GM19372 (cell line): ENCODE measurements at regions not wholly inside any gene's neighbourhood (a gene's known extent, or its start where the extent isn't known, plus 50 kb on each side); places are given as distances from the start of the nearest gene placed in this dataset.

Experiments used
- ATAC-seq: cut with Tn5 transposase; IDR thresholded peaks from one replicate; pipeline ENCODE4 v1.9.1; 2021; ENCODE audit warnings: mild to moderate bottlenecking, low read depth, moderate library complexity; ENCODE audit not compliant: unreplicated experiment

DNA sequence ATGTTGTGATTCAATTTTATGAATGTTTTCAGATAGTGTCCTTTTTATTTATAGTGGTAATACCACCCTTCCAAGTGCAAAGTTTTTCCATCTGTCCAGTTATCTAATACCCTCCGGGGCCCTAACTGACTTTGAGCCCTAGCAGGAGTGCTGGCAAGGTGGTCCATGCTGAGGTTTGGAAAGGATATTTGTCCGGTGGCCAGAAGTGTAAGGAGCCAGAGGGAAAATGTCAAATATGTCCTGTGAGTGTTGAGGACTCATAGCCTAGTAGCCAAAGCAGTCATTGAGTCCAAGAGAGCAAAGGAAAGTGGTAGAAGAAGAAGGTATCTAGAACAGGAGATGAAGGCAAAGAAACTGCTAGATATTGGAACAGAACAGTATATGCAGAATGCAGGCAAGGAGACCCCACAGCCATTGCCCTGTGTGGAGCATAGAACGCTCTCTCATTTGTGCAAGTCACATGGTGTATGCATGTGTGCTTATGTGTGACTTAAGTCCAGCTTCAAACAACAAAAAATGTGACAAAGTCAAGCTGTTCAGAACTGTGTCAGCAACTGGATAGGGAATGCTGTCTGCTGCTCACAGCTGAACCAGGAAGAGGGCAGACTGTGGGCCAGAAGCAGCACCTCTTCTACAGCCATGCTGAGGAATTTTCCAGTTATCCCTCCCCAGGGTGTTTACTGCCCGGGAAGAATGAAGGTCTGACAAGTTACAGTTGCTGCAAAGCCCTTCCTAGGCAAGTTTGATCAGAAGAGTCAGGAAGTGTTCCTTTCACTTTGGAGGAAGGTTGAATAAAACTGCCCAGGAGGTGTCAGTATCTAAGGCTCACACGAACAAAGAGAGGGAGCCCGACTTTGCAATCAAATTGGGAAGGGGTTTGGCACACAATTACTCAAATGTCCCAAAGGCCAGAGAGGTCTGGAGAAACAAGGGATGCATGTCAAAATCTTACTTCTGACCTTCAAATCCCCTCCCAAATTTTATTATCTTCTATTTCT lies 463.3 kb upstream of the DMAC1 start:
- ATAC-seq = no peak

DNA sequence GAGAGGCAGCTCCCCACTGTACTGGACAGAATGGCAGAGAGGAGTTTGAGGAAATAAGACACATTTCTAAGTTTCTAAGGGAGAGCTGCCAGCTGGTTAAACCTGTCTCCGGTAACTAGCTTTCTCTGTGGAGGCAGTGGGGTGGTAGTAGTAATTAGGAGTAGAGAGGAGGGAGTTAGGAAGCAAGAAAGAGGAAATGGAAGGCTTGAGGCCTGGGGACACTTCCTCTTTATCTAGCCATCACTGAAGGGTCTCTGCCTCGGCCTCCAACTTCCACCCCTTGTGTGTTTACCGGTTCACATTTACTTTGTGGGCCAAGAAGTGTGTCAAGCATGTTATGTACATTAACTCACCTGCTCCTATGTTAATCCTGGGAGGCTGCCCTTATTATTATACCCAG lies 462.2 kb upstream of the DMAC1 start:
- no peak for ATAC-seq

DNA sequence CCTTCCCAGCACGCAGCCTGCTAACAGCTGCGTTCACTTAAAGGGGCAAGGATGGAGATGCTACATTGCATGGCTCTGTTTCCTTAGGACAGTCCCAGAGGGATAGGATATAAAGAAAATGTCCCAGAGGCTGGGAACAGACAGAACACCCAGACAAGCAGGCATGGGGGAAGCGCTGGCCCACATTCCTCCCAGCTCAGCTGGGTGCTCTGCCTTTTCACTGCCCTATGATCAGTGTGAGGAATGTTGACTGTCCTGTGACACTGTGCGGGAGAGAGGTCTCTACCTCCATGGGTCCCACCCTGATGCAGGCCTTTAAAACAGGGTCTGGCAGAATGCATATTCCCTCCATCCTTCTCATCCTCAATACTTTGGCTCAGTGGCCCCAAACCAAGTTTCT lies 459.4 kb upstream of the DMAC1 start:
- ATAC-seq = no peak

DNA sequence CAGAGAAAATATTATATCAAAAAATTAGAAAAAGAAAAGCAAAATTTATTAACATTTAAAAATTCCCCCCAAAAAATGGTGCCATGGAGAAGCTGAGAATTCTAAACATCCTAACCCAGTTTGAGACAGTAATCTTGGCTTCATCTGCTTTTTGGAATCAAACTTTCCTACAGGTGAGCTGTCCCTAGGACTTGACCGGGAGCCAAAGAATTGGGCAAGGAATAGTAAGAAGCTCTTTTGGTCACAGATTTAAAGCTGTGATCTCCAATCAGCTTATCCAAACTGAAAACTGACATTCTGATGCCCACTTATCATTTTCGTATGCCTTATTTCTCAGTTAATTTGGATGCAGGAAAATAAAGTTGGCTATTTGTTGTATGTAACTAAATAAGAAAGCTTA lies 457.3 kb upstream of the DMAC1 start:
- ATAC-seq = no peak

DNA sequence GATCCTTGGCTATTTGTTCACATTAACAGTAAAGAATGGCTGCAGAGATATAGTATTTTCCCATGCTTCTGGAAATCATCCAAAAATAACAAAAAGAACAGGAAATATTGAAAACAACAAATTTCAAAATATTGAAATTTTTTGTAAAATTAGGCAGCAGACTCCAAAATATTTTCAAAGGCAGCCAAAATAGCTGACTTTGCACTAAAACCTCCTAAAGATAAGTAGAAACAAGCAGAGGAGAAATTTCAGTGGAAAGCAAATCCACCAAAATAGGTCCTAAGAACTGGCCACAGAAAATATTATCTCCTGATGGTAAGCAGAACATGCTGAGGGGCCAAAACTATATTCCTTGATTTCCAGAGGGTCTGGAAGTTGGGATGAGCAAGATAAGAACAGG lies 456.3 kb upstream of the DMAC1 start:
- no peak for ATAC-seq

DNA sequence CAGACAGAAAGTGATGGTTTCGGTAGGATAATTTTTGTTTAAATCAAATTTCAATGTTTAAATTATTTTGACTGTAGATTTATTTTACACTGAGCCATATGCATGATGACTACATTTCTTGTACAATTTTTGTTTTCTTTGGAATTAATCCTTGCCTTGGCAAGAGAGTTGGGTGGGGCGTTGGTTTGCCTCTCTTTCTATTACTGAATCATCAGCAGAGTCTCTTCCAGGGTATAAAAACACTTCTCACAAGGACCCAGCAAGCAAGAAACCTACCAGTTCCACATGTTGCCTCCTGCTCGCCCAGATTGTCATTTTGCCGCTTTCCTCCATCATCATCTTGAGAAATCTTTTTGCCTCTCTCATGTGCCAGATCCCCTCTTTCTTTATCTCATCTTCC lies 455.0 kb upstream of the DMAC1 start:
- no peak for ATAC-seq

DNA sequence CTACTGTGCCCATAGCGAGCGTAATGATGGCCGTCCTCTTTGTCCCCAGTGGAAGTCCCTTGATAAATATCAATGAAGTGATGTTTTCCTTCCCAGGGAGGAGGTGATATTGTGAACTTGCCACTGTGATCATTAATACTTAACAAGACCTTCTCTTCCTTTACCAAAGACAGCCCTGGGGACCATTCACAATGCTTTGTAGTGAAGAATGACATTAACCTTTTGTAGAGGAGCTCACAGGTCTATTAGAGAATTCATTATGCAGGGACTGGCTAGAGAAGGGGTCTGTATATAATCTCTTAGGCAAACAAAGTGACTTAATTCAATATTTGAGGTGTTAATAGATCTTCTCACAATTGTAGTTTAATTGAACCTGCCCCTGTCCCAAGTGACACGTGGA lies 452.9 kb upstream of the DMAC1 start:
- no peak for ATAC-seq

DNA sequence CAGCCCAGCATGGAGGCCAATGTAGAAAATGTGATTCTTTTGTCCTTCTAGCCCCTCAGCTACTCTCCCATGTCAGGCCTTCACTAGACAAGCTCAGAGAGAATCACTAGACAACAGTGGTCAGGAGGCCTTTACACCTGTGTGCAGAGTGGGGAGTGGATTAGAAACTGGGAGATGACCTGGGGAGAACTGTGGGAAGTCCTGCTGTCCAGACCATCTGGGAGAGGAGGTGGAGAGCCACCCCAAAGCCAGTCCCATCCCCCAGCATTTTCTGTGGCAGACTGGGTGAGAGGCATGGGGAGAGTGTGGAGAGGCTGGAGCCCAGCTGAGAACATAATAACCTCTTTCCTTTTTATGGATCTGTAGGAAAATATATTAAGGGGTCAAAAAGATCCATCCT lies 452.0 kb upstream of the DMAC1 start:
- no peak for ATAC-seq

DNA sequence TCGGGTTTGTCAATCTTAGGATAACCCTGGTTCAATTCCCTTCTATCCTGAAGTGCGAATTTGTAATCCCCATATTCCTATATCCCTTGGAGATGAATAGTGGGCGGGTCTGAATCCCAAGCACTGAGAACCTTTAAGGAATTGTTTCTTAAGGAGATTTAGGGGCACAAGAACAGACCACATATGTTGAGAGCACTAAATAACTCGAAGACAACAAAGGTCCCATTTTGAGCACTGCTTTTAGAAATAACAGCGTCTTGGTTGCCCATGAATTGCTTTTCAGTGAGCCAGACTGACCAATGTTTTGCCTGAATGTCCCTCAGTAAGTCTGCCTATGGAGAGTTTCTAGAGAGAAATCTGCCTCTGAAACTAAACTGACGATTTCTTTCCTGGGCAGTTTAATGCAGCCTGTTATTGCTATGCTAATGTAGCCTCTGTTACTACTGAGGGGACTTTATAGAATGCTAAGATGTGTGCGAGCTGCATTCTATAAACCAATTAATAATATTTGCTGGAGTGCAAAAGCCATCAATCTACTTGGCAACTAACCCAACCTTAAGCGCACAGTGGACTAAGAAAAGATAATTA lies 445.0 kb upstream of the DMAC1 start:
- no peak for ATAC-seq

DNA sequence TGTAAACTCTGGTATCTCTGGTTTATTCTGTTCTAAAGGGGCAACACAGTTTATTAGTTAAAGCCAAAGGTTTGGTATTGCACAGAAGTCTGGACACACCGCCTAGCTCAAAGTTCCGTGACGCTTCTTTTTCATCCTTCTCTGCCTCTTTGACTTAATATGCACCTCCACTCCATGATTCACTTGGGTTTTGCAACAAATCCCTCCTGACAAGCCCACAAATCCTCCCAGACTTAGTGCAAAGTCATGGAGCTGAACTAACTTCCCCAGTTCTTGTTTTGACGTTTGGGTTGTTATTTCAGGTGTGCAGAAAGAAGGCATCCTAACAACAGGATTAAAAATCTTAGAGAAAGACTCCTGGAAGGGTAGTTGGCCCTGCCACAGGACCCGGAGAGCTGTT lies 441.6 kb upstream of the DMAC1 start:
- no peak for ATAC-seq

DNA sequence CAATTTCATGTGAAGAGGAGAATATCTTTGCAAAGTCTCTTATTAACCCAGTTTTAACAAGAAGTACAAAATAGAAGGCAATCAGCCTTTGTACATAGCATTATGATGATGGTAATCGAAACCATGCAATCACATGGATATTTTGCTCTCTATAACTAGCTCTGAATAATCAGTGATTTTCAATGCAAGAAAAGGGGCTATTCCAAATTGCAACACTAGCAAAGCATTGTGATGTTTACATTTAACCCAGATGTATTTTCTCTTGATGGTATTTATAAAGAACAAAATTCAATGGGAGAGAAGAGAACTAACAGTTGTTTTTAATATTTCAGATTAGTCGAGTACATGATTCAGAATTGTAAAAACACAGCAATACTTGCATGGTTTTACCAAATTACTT lies 437.5 kb upstream of the DMAC1 start:
- no peak for ATAC-seq

DNA sequence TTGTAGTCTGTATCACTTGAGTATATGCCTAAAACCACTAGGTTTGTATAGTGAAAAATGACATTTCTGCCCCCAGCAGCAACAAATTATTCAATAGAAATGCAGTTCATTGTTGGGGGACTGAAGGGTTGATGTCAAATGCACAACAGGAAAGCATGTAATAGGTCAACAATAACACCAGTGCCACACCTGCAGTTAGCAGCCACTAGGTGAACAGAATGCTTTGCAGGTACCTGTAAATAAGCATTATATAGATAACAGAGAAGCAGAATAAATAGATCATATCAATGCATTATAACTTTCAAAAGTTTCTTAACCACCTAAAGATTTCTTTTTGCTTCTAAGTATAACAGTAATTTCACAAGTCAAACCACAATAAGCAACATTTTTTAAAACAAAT lies 435.9 kb upstream of the DMAC1 start:
- ATAC-seq = no peak

DNA sequence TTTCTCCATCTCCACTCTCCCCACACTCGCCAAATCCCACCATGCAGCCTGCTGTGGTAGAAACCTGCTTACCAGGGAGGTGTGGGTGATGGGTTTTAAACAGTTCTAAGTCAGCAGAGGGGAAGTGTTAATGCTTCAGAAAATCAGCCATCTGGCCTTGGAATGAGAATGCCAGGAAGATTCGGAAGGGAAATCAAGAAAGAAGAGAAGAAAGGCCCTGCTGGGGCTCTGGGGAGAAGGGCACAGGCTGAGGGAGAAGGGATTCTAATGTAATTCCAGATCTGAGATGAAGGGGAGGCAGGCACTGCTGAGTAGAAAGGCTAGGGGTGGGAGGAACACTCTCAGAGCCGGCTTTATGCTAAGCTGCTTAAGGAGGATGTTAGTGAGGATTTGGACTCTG lies 434.7 kb upstream of the DMAC1 start:
- ATAC-seq = no peak

DNA sequence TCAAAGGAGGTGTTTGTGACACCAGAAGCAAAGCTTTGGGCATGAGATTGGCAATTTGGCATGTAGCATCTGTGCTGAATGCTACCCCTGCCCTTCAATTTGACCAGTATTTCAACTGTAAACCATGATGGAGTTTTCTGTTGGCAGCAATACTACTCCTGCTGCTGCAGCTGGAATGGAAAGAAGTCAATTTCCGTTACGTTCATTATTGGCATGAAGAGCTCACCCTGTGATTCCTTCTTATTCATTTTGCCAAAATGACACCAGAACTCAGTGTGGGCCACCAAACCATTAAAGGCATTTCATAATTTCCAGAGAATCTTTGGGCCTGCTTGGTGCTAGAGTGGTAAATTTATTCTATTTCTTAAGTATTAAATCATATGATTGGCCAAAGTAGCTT lies 433.1 kb upstream of the DMAC1 start:
- ATAC-seq = no peak

DNA sequence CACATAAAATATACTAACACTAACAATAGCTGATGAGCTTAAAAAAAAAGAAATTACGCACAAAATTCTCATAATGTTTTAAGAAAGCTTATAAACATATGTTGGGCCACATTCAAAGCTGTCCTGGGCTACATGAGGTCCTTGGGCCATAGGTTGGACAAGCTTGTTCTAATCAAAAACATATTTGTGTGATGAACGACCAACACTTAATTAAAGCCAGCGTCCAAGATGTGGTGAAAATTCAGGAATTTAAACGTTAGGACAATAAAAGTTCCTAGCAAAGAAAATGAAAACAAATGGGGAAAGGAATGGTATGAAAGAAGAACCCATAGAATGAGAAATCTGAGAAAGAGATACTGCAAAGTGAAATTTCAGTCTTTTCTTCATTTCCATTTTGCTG lies 429.6 kb upstream of the DMAC1 start:
- no peak for ATAC-seq

DNA sequence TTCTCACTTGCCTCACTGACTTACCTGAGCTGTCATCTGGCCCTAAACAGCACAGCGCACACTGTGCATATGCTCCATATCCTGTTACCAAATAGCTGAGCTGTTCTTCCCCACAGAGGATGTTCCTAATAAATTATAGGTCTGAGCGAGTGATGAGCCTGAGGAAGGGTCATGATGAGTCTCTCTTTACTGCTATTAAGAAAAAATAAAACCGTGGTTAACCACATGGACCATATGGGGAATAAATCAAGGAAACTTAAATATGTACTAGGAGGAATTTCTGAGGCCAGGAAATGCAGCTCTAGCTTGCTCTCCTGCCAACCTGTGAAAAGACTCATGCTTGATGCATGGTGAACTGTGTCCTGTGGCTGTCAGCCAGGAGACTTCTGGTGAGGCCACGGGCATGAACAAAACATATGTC lies 424.8 kb upstream of the DMAC1 start:
- ATAC-seq = no peak

DNA sequence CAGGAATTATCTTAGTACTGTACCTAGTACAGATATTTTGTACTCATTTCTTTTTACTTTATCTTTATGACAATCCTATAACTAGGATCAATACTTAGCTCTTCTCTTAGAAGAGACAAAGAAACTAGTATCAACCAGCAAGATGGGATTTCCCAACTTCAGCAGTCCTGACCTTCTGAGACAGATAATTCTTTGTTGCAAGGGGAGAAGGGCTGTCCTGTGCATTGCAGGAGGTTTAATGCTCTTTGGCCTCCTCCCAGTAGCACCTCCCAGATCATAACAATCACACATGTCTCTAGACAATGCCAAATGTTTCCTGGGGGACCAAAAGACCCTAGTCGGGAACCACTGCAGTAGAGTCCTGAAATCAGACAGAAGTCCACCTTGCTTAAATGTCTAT lies 424.3 kb upstream of the DMAC1 start:
- no peak for ATAC-seq

DNA sequence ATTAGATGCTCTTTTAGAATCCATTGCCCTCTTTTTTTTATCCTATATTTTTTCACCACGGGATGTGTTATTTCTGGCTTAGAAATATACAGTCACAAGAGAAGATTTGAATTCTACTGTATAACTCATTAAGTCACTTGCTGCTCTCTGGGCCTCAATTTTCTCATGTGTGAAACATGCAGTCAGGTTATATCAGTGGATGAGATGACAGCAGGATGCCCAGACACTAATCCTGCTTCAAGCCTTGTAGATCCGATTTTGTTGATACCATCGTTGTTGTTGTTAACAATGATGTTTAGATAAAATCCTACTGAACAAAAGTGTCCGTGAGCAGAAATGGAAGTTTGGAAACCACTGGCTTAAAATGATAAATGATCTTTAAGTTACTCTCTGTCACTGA lies 421.9 kb upstream of the DMAC1 start:
- no peak for ATAC-seq

DNA sequence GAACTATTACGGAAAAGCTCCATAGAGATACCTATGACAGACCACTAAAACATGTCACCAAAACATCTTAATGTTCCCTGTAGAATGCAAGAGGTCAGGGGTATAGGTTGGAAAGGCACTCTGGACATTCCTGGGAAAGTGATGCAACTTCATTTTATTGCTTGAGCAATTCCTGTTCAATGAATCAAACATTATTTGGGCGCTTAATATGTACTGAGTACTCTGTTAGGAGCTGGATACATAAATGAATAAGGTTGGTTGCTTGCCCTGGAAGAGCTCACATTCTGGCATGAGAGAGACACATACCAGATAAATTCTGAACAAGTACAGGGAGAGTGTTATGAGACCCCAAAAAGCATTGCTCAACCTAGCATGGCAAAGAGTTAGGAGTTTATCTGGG lies 408.9 kb upstream of the DMAC1 start:
- no peak for ATAC-seq

DNA sequence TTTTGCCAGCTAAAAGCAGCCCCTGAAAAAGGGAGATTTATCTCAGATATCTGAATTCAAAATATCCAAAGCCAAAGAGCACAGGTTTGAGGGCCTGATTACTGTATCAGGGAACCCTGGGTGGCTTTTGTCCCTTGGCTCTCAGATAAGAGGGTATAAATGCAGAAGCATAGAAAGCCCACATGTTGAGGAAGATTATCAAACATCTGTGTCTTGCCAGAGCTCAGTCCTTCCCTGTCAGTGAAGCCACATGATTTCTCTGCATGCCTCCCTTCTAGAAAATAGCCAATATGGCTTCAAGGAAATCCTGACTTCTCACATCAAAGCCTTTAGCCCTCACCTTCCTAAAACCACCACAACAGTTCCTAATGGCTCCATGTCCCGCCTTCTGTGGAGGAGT lies 408.0 kb upstream of the DMAC1 start:
- ATAC-seq = no peak

DNA sequence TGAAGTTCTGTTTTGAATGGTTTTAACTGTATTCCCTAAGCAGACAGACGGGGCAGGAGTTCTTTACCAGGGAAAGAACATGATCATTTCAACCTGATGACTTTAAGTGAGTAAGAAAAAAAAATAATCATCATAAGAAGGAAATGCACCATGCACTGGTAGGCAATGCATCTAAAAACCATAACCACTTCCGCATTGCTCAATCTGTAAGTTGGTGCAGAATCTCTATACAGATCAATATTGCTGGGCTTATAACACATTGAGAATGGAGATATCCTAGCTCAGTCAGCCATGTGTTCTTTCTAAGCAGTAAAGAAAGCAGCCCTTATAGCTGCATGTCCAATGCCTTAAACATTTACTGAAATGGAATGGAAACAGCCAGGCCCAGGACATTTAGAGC lies 407.1 kb upstream of the DMAC1 start:
- ATAC-seq = no peak

DNA sequence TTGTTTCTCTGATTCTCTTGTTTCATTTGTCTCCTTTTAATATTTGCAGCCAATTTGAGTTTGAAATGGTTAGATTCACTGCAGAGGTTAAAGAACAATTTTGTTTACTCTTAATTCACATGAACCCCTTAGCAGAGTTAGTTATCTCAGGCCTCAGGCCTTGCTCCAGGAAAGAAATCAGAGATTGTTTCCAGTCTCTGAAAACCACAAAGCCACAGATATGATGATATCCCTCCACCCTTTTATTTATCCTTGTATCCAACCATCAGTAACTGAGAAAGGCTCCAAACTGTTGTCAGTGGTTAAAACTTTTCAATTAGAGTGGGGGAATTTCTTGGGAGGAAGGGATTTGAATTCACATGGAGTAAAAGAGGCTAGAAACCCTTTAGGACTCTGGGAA lies 406.0 kb upstream of the DMAC1 start:
- no peak for ATAC-seq
